GM21515 (cell line): ENCODE measurements at regions not wholly inside any gene's neighbourhood (a gene's known extent, or its start where the extent isn't known, plus 50 kb on each side); places are given as distances from the start of the nearest gene placed in this dataset.
"Not testable (repeated sequence)": the region's sequence is repeated elsewhere in the genome, so short reads cannot be mapped to it uniquely, and the experiment has no call there.

Experiments used
- ATAC-seq: cut with Tn5 transposase; IDR thresholded peaks from one replicate; pipeline ENCODE4 v1.9.1; 2021; ENCODE audit not compliant: unreplicated experiment

GRCh38 chr3:80994085-80994665 is 767.3 kb downstream of the GBE1 start:
- no peak for ATAC-seq

GRCh38 chr3:80993241-80993945 is 768.1 kb downstream of the GBE1 start:
- ATAC-seq = no peak

GRCh38 chr3:80983753-80984152 is 777.7 kb downstream of the GBE1 start:
- no peak for ATAC-seq

DNA sequence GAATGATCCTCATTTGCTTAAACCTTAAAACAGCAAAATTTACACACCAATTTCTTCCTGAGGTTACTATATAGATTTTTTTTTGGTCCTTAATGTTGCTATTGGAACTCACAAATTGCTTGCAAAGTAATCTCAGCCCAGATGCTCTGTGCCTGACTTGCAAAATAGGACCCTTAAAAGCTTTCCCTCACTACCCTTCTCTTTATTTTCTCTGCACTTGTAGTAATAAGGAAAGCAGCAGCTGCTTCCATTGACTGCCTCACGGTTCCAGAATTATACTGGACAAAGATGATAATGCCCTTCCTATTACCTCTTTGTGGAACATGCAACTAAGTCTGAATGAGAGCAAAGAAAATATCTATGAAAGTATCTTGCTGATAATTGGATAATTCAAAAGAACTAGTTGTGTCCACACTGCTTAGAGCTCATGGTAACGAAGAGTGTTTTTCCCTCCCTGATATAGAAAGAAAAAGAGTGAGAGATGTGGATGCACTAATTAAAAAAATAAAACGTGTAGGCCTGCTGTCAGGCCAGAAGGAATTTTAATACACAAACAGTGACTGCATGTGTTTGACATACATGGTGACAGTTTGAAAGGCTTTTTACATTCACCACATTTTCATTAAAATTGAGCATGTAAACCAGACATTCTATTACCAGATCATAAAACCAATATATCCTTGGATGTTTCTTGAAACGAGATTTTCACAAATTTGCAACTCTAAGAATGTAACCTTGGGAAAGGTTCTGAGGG is 783.1 kb downstream of the GBE1 start:
- ATAC-seq = no peak

- no peak for ATAC-seq
Measured at GRCh38 chr3:80970292-80970691, 791.2 kb downstream of the GBE1 start.

DNA sequence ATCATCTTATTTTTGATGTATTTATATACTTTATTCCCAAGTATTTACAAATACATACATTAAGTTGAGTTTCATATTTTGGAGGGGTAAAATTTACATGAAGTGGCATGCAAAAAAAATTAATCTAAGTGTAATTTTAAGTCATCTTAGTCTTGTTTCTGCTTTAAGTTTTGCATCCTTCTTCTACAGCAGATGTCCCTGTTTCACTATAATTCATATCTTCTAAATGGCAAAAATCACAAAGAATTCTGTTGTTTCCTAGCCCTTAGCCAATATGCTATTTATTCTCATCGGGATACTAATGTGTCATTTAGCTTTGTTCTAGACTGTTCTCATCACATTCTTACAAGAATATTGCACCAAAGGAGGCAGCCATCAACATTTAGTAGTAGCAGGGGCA is 831.9 kb downstream of the GBE1 start:
- ATAC-seq = no peak

- no peak for ATAC-seq
Measured at GRCh38 chr3:80914854-80915253, 846.6 kb downstream of the GBE1 start.

- no peak for ATAC-seq
Measured at GRCh38 chr3:80898211-80898610, 863.2 kb downstream of the GBE1 start.

- not testable (repeated sequence) for ATAC-seq
Measured at GRCh38 chr3:80897005-80897404, 864.4 kb downstream of the GBE1 start.

DNA sequence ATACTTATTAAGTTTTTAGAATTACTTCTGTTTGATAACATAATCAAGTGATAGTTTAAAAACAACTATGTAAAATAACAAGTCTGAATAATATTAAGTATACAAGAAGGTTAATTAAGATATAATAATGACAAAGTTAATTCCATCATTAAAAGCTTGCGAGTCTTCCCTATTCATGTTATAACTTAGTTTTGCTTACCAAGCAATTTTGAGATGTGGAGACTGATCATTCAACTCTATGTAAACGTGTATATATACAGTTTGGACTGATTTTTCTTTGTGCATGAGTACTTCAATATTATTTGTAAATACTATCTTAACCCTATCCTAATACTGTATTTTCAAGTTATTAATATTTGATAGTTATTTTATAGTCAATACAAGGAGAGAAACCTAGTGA is 870.9 kb downstream of the GBE1 start:
- no peak for ATAC-seq

DNA sequence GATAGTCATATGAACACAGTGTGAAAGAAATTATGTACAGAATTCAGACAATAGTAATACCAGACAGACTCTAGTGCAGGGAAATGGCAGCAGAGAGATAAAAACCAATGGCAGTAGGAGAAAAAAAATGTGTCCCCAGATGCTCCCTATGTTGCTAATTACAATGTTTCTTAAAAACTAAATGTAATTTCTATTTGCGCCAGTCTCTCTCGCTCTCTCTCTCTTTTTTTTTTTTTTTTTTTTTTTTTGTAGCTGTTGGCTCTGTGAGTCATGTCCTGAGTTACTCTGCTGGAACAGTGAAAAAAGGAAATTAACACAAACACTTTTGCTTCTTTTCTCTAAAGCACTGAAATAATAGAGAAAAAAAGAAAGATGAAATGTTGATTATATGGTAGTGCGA is 871.9 kb downstream of the GBE1 start:
- no peak for ATAC-seq

GRCh38 chr3:80870476-80871041 is 890.9 kb downstream of the GBE1 start:
- no peak for ATAC-seq

DNA sequence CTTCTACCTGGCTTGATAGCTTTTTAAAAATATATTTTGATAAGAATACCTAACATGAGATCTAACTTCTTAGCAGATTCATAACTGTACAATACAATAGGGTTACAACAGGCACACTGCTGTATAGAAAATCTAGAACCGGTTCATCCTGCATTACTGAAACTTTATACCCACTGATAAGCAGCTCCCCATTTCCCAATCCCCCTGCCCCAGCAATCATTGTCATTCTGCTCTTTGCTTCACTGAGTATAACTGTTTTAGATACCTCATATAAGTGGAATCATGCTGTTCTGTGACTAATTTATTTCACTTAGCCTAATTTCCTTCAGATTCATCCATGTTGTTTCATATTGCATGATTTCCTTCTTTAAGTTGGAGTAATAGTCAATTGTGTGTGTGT is 906.0 kb downstream of the GBE1 start:
- ATAC-seq = no peak

DNA sequence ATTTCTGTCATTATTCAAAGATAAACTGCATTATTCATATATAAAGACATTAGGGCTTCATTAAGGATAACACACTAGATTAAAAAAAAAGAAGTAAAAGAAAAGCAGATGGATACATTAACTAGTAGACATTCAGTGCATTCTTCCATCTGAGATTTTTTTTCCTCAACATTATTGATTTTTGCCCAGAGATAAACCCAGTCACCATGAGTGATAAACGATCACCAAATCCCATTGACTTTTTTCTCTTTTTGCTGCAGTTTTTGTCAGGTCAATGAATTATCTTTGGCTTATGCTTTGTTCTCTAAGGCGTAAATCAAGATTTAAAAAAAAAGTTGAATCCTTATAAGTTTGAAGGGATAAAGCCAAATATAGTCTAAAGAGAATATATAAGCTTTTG is 925.0 kb downstream of the GBE1 start:
- ATAC-seq = no peak

DNA sequence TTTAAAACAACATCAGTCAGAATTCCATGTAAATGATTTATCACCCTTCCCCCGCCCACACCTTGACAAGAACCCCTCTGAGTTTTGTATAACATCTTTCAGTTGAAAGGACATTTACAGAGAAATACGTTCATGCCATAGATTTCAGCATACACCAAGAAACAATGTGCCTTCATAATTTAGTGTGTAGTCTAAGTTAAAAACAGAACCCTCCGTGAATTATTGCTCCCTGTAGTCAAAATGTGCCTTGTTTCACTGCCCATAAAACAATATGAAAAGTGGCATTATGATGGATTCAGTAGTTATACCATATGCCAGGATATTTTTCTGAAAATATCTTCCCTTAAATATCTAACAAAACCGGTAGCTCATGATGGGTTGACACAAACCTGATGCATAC is 953.9 kb downstream of the GBE1 start:
- ATAC-seq = no peak

DNA sequence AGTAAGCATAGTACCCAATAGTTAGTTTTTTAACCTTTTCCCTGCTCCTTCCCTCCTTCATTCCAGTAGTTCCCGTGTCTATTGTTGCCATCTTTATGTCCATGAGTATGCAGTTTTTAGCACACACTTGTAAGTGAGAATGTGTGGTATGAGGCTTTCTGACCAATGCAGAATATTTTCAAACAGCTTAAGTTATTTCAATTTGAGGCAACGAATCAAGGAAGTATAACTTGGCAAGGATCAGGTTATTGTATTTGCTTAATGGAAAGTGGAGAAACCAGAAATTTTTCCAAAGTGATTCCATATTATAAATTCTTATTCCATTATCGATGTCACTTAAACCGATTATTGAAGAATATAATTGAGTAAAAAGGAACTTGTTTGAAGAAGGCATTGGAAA is 954.8 kb downstream of the GBE1 start:
- no peak for ATAC-seq

DNA sequence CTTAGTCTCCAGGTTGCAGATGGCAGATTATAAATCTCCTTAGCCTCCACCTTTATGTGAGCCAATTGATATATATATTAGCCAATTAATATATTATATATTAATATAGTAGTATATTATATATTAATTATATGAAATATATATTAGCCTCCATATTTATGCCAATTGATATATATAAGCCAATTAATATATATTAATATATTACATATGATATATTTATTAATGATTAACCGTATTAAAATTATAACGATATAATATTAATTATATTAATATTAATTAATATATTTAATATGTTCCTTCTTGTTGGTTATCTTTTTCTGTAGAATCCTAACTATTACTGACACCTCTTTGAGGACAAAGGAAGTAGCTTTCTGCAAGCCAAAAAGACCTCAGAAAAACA is 972.5 kb downstream of the GBE1 start:
- ATAC-seq = no peak

DNA sequence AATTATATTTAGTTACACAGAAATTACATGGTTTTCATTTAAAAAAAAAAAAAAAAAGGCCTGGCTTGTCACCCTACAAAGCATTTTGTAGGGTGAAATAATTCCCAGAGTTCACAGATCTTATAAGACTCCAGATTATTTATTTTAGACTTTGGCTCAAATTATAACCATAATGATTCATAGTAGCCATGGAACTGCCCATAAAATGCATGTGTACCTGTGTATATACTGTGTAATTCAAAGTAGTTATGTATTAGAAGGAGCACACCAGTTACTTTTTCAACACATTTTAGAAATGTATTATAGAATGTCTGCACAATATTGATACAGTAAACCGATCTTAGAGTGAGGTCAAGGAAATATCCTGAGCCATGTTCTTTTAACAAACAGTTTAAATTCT is 975.6 kb downstream of the GBE1 start:
- no peak for ATAC-seq

DNA sequence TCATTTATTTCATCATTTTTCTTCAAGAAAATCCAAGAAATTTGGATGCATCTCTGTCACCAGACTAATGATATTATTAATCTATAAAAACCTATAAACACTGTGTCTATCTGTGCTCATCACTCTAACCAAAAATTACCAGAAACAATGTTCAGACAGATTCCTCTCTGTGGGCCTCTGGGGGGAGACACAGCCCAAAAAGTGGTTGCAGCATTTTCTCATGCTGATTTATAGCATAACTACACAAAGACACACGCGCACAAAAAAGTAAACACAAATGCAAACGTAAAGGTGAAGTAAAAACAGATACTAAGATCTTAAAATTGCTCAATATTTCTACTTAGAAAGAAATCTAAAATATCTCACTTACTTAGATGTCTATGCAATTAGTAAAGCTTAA is 976.0 kb downstream of the GBE1 start:
- no peak for ATAC-seq

- ATAC-seq = no peak
Measured at GRCh38 chr3:80771085-80771484, 990.4 kb downstream of the GBE1 start.

DNA sequence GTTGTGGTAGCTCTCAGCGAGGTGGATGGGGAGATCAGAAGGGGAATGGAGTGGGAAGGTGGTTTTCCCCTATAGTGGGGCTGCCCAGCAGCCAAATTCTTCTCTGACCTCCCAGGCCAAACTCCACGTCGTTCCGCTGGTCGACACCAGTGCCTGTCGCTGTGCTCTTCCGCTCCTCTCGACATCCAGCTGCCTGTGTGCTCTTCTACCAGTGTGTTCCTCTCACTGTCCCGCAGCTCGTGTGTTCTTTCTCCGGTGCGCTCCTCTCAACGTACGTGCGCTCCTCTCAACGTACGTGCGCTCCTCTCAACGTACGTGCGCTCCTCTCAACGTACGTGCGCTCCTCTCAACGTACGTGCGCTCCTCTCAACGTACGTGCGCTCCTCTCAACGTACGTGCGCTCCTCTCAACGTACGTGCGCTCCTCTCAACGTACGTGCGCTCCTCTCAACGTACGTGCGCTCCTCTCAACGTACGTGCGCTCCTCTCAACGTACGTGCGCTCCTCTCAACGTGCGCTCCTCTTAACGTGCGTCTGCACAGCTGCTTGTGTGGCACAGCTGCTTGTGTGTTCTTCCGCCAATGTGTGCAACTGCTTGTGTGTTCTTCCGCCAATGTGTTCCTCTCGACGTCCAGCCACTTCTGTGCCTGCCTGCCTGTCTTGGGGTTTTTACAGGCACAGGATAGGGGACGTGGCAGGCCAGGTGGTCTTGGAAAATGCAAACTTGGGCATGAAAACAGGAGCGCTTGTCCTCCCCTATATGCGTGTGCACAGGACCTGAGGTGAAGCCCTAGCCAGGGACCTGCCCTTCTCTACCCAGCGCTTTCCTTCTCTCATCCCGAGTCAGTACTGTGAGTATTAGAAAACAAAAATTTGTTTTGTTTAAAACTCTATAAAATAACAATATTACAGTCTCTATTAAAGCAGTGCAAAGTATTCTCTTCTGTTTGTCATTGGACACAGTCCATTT is 991.1 kb downstream of the GBE1 start:
- no peak for ATAC-seq
